SK-N-SH treated with all-trans-retinoic acid at 6 μM for 48 hours (cell line): ENCODE measurements at regions not wholly inside any gene's neighbourhood (a gene's known extent, or its start where the extent isn't known, plus 50 kb on each side); places are given as distances from the start of the nearest gene placed in this dataset.

Experiments used
- ATAC-seq: fragments of 200-7000 bp; cut with Tn5 transposase; 3 replicates; pipeline ENCODE4 v1.9.1; 2020; ENCODE audit warnings: mild to moderate bottlenecking, moderate library complexity
- BACH2 ChIP-seq: fragments of 250-450 bp; sonication (Bioruptor Pico); IDR thresholded peaks from 2 replicates; pipeline ENCODE4 v1.9.0; 2021; ENCODE audit warnings: mild to moderate bottlenecking, borderline replicate concordance
- CSDC2 ChIP-seq: fragments of 250-450 bp; sonication (Bioruptor Pico); IDR thresholded peaks from 2 replicates; pipeline ENCODE4 v1.5.0; 2020; ENCODE audit warnings: mild to moderate bottlenecking, moderate library complexity
- CSRNP3 ChIP-seq: fragments of 250-450 bp; sonication (Bioruptor Pico); IDR thresholded peaks from 2 replicates; pipeline ENCODE4 v1.5.1; 2021; ENCODE audit warnings: mild to moderate bottlenecking, moderate library complexity
- ESRRG ChIP-seq: fragments of 250-450 bp; sonication (Bioruptor Pico); IDR thresholded peaks from 2 replicates; pipeline ENCODE4 v1.6.1; 2021; ENCODE audit warnings: mild to moderate bottlenecking
- GLIS3 ChIP-seq: fragments of 250-450 bp; sonication (Bioruptor Pico); IDR thresholded peaks from 2 replicates; pipeline ENCODE4 v1.5.0; 2020; ENCODE audit warnings: mild to moderate bottlenecking, moderate library complexity
- OSR1 ChIP-seq: fragments of 250-450 bp; sonication (Bioruptor Pico); IDR thresholded peaks from 2 replicates; pipeline ENCODE4 v1.8.0; 2022; ENCODE audit warnings: moderate library complexity, mild to moderate bottlenecking, inconsistent platforms
- PATZ1 ChIP-seq: fragments of 250-450 bp; sonication (Bioruptor Pico); IDR thresholded peaks from 2 replicates; pipeline ENCODE4 v1.8.0; 2020; ENCODE audit warnings: mild to moderate bottlenecking, moderate library complexity, borderline replicate concordance
- POU6F1 ChIP-seq: fragments of 250-450 bp; sonication (Bioruptor Pico); IDR thresholded peaks from 2 replicates; pipeline ENCODE4 v1.8.0; 2021; ENCODE audit warnings: low read depth, mild to moderate bottlenecking, moderate library complexity, borderline replicate concordance
- PPARA ChIP-seq: fragments of 250-450 bp; sonication (Bioruptor Pico); IDR thresholded peaks from 2 replicates; pipeline ENCODE4 v1.5.0; 2020; ENCODE audit warnings: mild to moderate bottlenecking, borderline replicate concordance
- RARB ChIP-seq: fragments of 250-450 bp; sonication (Bioruptor Pico); IDR thresholded peaks from 2 replicates; pipeline ENCODE4 v1.8.0; 2021; ENCODE audit warnings: mild to moderate bottlenecking, moderate library complexity
- SNAI2 ChIP-seq: fragments of 250-450 bp; sonication (Bioruptor Pico); IDR thresholded peaks from 2 replicates; pipeline ENCODE4 v1.5.0; 2020; ENCODE audit warnings: mild to moderate bottlenecking, moderate library complexity
- TCF4 ChIP-seq: fragments of 250-450 bp; sonication (Bioruptor Pico); IDR thresholded peaks from 2 replicates; pipeline ENCODE4 v1.8.0; 2021; ENCODE audit warnings: mild to moderate bottlenecking, moderate library complexity, borderline replicate concordance
- TOX ChIP-seq: fragments of 250-450 bp; sonication (Bioruptor Pico); IDR thresholded peaks from 2 replicates; pipeline ENCODE4 v1.8.0; 2021; ENCODE audit warnings: mild to moderate bottlenecking, moderate library complexity, borderline replicate concordance
- TSHZ2 ChIP-seq: fragments of 250-450 bp; sonication (Bioruptor Pico); IDR thresholded peaks from 2 replicates; pipeline ENCODE4 v1.5.0; 2020; ENCODE audit warnings: mild to moderate bottlenecking, moderate library complexity
- ZC3H10 ChIP-seq: fragments of 250-450 bp; sonication (Bioruptor Pico); IDR thresholded peaks from 2 replicates; pipeline ENCODE4 v1.5.1; 2021; ENCODE audit warnings: mild to moderate bottlenecking, moderate library complexity
- ZFP3 ChIP-seq: fragments of 250-450 bp; sonication (Bioruptor Pico); IDR thresholded peaks from 2 replicates; pipeline ENCODE4 v1.5.0; 2020; ENCODE audit warnings: mild to moderate bottlenecking, moderate library complexity
- ZFP30 ChIP-seq: fragments of 450-650 bp; formaldehyde crosslinking; IDR thresholded peaks from 2 replicates; pipeline ENCODE4 v1.5.0; 2022; ENCODE audit warnings: mild to moderate bottlenecking, moderate library complexity
- ZNF565 ChIP-seq: fragments of 450-650 bp; formaldehyde crosslinking; conservative IDR thresholded peaks from 2 replicates; pipeline ENCODE4 v1.5.0; 2020; ENCODE audit warnings: low read depth, mild to moderate bottlenecking, moderate library complexity
- ZNF70 ChIP-seq: fragments of 450-650 bp; formaldehyde crosslinking; IDR thresholded peaks from 2 replicates; pipeline ENCODE4 v1.5.0; 2020; ENCODE audit warnings: mild to moderate bottlenecking, moderate library complexity
- ZNF8 ChIP-seq: fragments of 450-650 bp; formaldehyde crosslinking; IDR thresholded peaks from 2 replicates; pipeline ENCODE4 v1.5.0; 2020; ENCODE audit warnings: mild to moderate bottlenecking, moderate library complexity

- ATAC-seq = no peak
- no peak for TF ChIP-seq SNAI2 (CRISPR knock-in tag)
- no peak for TF ChIP-seq ZNF70 (CRISPR knock-in tag)
- no peak for TF ChIP-seq POU6F1 (CRISPR knock-in tag)
- no peak for TF ChIP-seq BACH2 (CRISPR knock-in tag)
- no peak for TF ChIP-seq ZFP3 (CRISPR knock-in tag)
- no peak for TF ChIP-seq CSDC2
- no peak for TF ChIP-seq PPARA
- no peak for TF ChIP-seq GLIS3 (CRISPR knock-in tag)
- TF ChIP-seq ZNF8 (CRISPR knock-in tag) = no peak
- TF ChIP-seq OSR1 = no peak
- no peak for TF ChIP-seq CSRNP3 (CRISPR knock-in tag)
- no peak for TF ChIP-seq TSHZ2 (CRISPR knock-in tag)
- TF ChIP-seq ESRRG (CRISPR knock-in tag) = no peak
- TF ChIP-seq ZFP30 = no peak
- no peak for TF ChIP-seq RARB (CRISPR knock-in tag)
Observed at GRCh38 chr6:33965766-33966165, 162.0 kb upstream of the MLN start.

GRCh38 chr6:33964387-33964786, 160.6 kb upstream of the MLN start:
- TF ChIP-seq ZNF70 (CRISPR knock-in tag) = no peak
- no peak for TF ChIP-seq PPARA
- TF ChIP-seq TOX (CRISPR knock-in tag) = no peak
- no peak for TF ChIP-seq GLIS3 (CRISPR knock-in tag)
- TF ChIP-seq ZFP30 = no peak
- TF ChIP-seq PATZ1 = no peak
- TF ChIP-seq TCF4 (CRISPR knock-in tag) = no peak
- TF ChIP-seq, all 23 proteins: peak for 0
- ATAC-seq = no peak

GRCh38 chr6:33963136-33963750, 159.4 kb upstream of the MLN start:
- no peak for ATAC-seq
- TF ChIP-seq ZC3H10 (CRISPR knock-in tag) (no peak), ESRRG (CRISPR knock-in tag) (no peak), ZNF8 (CRISPR knock-in tag) (no peak)

- no peak for ATAC-seq
- TF ChIP-seq TOX (CRISPR knock-in tag) (no peak), GLIS3 (CRISPR knock-in tag) (no peak), TSHZ2 (CRISPR knock-in tag) (no peak), RARB (CRISPR knock-in tag) (no peak), ZC3H10 (CRISPR knock-in tag) (no peak), BACH2 (CRISPR knock-in tag) (no peak), OSR1 (no peak), TCF4 (CRISPR knock-in tag) (no peak), ZNF70 (CRISPR knock-in tag) (no peak), ZFP30 (no peak), ESRRG (CRISPR knock-in tag) (no peak), ZNF8 (CRISPR knock-in tag) (no peak), ZNF565 (CRISPR knock-in tag) (no peak), CSRNP3 (CRISPR knock-in tag) (no peak)
Observed at GRCh38 chr6:33962246-33963027, 158.6 kb upstream of the MLN start.
